HG02642 (cell line): ENCODE measurements at regions not wholly inside any gene's neighbourhood (a gene's known extent, or its start where the extent isn't known, plus 50 kb on each side); places are given as distances from the start of the nearest gene placed in this dataset.
"Not testable (repeated sequence)": the region's sequence is repeated elsewhere in the genome, so short reads cannot be mapped to it uniquely, and the experiment has no call there.

ENCODE experiments used
- ATAC-seq: cut with Tn5 transposase; IDR thresholded peaks from one replicate; pipeline ENCODE4 v1.9.1; 2021; ENCODE audit warnings: mild to moderate bottlenecking; ENCODE audit not compliant: unreplicated experiment, poor library complexity

DNA sequence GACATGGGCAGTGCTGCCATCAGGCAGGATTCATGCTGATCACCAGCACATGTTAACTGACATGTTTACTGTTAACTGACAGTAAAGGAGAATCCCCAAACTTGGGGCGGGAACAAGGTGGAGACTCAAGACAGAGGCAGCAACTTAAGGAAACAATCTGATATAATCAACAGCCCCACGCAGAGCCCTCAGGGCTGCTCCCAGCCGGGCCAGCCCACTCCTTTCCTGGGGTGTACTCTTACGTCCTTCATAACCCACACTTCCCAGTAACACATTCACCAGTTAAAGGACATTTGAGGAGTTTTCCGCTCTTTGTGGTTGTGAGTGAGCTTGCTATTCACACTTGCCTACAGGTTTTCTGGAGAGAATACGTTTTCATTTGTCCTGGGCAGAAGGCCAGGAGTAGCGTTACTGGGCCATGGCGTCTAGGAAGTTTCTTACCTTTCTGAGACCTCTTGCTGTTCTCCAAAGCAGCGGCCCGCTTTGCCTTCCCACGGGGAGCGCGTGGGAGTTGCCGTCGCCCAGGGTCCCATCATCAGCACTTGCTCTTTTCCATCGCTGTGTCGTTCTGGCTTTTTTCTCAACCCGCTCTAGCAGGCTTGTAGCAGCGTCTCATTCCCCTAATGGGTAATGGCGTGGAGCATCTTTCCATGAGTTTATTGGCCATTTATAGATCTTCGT, 56.4 kb downstream of the FOXF2 start:
- ATAC-seq, result no peak

DNA sequence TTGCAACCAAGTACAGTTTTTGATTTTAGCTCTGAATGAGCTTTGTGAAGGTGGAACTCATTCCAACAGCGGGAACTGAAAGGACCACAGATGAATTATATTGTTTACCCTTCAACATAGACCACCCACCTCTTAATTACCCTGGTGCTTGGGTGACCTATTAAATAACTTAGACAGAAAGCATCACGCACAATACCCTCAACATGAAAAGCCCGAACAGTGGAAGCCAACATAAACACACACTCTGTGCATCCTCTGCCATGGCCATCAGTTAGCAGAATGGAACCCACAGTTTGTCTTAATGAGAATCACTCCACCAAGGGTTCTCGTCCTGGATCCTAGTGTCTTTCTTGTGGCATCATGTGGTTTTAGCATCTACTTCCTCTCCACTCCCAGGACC, 60.5 kb downstream of the FOXF2 start:
- no peak for ATAC-seq

- ATAC-seq, result no peak
These were observed 63.6 kb downstream of the FOXF2 start for GRCh38 chr6:1453024-1453423.

DNA sequence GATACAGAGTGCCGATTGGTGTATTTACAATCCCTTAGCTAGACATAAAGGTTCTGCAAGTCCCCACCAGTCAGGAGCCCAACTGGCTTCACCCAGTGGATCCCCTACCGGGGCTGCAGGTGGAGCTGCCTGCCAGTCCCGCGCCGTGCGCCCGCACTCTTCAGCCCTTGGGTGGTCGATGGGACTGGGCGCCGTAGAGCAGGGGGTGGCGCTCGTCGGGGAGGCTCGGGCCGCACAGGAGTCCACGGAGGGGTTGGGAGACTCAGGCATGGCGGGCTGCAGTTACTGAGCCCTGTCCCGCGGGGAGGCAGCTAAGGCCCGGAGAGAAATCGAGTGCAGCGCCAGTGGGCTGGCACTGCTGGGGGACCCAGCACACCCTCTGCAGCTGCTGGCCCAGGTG, 67.4 kb downstream of the FOXF2 start:
- not testable (repeated sequence) for ATAC-seq

DNA sequence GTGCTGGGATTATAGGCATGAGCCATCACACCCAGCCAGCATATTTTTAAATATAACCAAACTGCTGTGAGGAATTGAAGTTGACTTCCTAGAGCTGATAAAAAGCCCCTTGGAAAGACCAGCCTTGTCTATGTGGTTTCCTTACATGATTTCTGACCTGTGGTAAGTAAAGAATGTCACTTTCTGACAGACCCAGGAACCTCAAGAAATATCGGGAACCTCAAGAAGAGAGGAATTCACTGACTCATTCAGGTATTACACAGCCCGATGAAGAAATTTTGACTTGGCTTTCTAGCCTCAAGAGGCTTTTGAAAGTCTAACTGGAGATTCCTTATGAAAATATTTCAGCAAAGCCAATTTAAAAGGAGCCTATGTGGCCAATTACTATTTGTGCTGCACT, 71.8 kb downstream of the FOXF2 start:
- ATAC-seq, result peak; percentile 38

GRCh38 chr6:1461736-1462135, 72.4 kb downstream of the FOXF2 start:
- no peak for ATAC-seq

- no peak for ATAC-seq
These were observed 73.9 kb downstream of the FOXF2 start for GRCh38 chr6:1463275-1463674.

DNA sequence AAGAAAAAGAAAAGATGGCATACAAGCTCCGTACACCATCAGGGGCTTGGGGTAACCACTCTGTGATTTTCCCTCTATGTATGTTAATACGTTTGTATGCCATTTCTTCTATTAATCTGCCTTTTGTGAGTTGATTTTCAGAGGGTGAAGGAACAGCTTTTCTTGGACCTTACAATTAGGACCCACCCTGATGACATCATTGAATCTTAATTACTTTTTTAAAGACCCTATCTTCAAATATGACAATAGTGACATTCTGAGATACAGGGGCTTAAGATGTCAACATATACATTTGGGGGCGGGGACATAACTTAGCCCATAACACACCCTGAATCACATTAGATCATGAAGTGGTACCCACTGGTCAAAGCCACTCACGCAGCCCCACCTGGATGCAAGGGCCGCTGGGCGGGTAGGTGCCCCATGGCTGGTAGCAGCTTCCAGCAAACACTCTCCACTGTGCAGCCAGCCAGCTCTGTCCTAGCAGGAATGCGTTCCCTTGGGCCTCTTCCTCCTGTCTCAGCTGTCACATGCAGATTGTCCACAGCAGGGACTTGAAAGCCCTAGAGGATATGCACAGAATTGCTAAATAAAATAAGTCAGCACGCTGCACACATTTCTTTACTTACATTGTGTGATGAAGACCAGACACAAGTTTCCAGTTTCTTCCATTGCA, 74.5 kb downstream of the FOXF2 start:
- ATAC-seq, result no peak

- no peak for ATAC-seq
These were observed 75.5 kb downstream of the FOXF2 start for GRCh38 chr6:1464781-1465370.

- ATAC-seq, result no peak
These were observed 78.8 kb downstream of the FOXF2 start for GRCh38 chr6:1468126-1468525.

- peak; percentile 62 for ATAC-seq
These were observed 80.7 kb downstream of the FOXF2 start for GRCh38 chr6:1470040-1470439.

DNA sequence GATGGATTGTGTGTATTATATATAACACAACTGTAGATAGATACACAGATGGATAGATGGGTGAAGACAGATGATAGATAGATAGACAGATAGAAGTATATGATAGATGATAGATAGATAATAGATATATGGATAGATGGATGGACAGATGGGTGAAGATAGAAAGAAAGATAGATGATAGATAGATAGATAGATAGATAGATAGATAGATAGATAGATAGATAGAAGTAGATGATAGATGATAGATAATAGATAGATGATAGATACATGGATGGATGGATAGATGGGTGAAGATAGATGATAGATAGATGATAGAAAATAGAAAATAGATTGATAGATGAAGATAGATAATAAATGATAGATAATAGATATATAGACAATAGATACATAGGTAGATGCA, 83.3 kb downstream of the FOXF2 start:
- ATAC-seq, result no peak

DNA sequence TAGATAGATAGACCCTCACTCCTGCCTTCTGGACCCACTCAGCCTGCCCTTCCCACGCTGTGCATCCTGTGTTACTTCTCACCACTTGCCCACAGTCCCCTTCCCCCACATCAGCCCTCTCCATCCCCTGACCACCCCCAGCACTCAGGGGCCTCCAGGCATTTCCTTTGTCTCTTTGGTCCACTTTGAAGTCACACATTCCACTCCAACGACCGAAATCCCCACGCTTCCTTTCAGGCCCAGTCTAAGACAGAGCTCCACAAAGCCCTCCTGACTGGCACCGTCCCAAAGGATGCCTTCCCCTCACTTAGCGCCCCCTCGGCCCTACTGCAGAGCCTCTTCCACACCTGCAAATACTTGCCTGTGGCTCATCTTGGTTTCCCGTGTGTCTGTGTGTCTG, 83.8 kb downstream of the FOXF2 start:
- no peak for ATAC-seq

- no peak for ATAC-seq
These were observed 84.2 kb downstream of the FOXF2 start for GRCh38 chr6:1473598-1473997.

DNA sequence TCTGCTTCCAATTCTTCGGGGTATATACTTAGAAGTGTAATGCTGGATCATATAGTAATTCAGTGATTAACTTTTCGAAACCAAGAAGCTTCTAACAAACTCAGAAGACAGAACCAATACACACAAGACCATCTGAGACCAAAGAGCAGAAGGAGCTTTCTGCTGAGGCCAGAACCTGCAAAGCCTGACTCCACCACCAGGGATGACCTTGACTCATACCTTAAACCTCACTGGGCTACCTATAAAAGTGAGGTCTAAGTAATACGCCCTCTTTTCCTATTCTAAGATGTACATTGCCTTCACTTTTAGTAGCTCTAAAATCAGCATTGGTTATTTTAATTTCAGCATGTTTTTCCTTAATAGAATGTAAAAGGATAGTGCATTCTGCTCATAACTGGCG, 84.8 kb downstream of the FOXF2 start:
- no peak for ATAC-seq

- no peak for ATAC-seq
These were observed 85.8 kb downstream of the FOXF2 start for GRCh38 chr6:1475174-1475573.

GRCh38 chr6:1477432-1478090, 88.2 kb downstream of the FOXF2 start:
- ATAC-seq, result no peak

GRCh38 chr6:1478163-1478826, 88.9 kb downstream of the FOXF2 start:
- ATAC-seq, result not testable (repeated sequence)

DNA sequence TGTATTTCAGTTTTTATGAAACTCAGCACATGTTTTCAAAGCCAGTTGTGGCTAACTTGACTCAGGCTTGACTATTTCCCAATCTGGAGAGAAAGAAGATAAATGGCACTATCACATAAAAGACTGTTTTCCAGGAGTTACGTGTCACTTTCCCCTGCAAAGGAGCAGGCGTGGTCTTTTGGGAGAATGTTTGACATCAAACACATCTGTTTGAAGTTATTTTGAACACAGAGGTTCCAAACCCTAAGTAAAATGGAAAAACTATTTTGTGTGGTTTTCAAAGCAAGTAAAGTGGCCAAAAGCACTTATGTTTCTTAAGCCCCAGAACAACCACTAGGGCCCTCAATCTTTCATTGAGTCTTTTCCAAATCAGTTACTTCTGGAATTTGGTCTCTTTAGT, 89.7 kb downstream of the FOXF2 start:
- ATAC-seq, result no peak

DNA sequence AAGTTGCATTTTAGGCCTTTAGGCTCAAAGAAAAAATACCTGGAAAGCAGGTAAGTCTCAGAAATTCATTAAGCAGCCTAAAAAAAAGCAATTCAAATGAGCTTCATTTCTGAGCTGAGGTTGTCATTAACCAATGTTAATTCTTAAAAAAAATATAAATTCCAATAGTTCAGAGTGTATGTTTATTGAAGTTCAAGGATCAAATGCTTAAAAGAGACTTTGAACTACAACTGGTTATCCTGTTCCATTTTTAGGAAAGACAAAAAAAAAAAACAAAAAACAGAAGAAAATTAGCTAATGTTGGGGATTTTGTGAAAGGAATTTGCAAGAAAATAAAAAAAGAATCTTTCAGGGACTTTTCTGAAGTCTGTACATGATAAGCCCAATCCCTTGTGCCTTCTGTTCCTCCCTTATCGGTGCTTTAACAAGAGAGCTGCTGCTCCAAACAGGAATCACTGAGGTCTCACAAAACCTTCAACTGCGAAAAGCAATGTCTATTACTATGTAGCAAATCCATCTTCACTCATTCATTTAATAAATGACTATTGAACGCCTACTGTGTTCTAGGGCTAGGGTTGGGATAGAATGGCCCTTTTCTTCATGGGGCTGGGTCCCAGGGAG, 90.3 kb downstream of the FOXF2 start:
- no peak for ATAC-seq
